OCI-LY3 (cell line): ENCODE measurements at regions not wholly inside any gene's neighbourhood (a gene's known extent, or its start where the extent isn't known, plus 50 kb on each side); places are given as distances from the start of the nearest gene placed in this dataset.

Source experiments
- H2AFZ ChIP-seq: fragments of 200-600, 300-600 bp; shearing (Covaris generic); 2 replicates; pipeline ENCODE4 v1.6.0; 2014; ENCODE audit warnings: antibody characterized with exemption, low read depth, low read length
- H3K27ac ChIP-seq: fragments of 200-600, 300-600 bp; sonication (generic); 2 replicates; pipeline ENCODE4 v1.5.1; 2014; ENCODE audit warnings: mild to moderate bottlenecking, low read length, moderate library complexity, mixed read lengths
- H3K27me3 ChIP-seq: fragments of 200-600, 300-600 bp; sonication (generic); 2 replicates; pipeline ENCODE4 v1.6.1; 2014; ENCODE audit warnings: low read depth, low read length, mixed read lengths
- H3K36me3 ChIP-seq: fragments of 200-600, 300-600 bp; sonication (generic); replicated peaks from 2 replicates; pipeline ENCODE3; 2014; ENCODE audit warnings: low read depth, low read length, mixed read lengths
- H3K4me1 ChIP-seq: fragments of 300-600, 200-600 bp; sonication (generic); 2 replicates; pipeline ENCODE4 v1.6.1; 2014; ENCODE audit warnings: low read length, mixed read lengths
- H3K4me2 ChIP-seq: fragments of 200-600, 300-600 bp; sonication (generic); 2 replicates; pipeline ENCODE4 v1.6.1; 2014; ENCODE audit warnings: low read length, mixed read lengths
- H3K4me3 ChIP-seq: fragments of 300-600, 200-600 bp; sonication (generic); 2 replicates; pipeline ENCODE4 v1.5.1; 2014; ENCODE audit warnings: antibody characterized with exemption, mild to moderate bottlenecking, low read length, moderate library complexity
- H3K79me2 ChIP-seq: fragments of 300-600, 200-600 bp; shearing (Covaris generic); 2 replicates; pipeline ENCODE4 v1.6.1; 2014; ENCODE audit warnings: mild to moderate bottlenecking, low read length, mixed read lengths
- H3K9ac ChIP-seq: fragments of 300-600, 200-600 bp; shearing (Covaris generic); 2 replicates; pipeline ENCODE4 v1.6.0; 2014; ENCODE audit warnings: mild to moderate bottlenecking, low read length, moderate library complexity
- H3K9me3 ChIP-seq: fragments of 200-600, 300-600 bp; shearing (Covaris generic); 2 replicates; pipeline ENCODE4 v1.6.1; 2014; ENCODE audit warnings: low read length, mixed read lengths; ENCODE audit not compliant: insufficient read depth
- H4K20me1 ChIP-seq: fragments of 200-600, 300-600 bp; sonication (generic); 2 replicates; pipeline ENCODE4 v1.6.1; 2016; ENCODE audit warnings: low read length, mixed read lengths; ENCODE audit not compliant: insufficient read depth
- CTCF ChIP-seq: fragments of 200-600, 300-600 bp; sonication (generic); IDR thresholded peaks from 2 replicates; pipeline ENCODE4 v1.5.1; 2014; ENCODE audit warnings: antibody characterized with exemption, low read length, low read depth
- EZH2phosphoT487 ChIP-seq: fragments of 200-600 bp; shearing (Covaris generic); IDR thresholded peaks from 2 replicates; pipeline ENCODE4 v1.6.1; 2018; ENCODE audit warnings: antibody characterized with exemption, mixed run types, low read depth

- Histone ChIP-seq H3K79me2 (no peaks in the 10 kb centered on the region), H3K27me3 (no peaks in the 10 kb centered on the region), H3K9ac (no peak overlapping the region), H3K27ac (no peak overlapping the region), H3K4me2 (no peak overlapping the region), H3K4me3 (no peak overlapping the region), H2AFZ (no peak overlapping the region), H3K4me1 (no peaks in the 10 kb centered on the region), H3K36me3 (no peaks in the 10 kb centered on the region), H4K20me1 (no peaks in the 10 kb centered on the region), H3K9me3 (no peaks in the 10 kb centered on the region)
- TF ChIP-seq CTCF = no peak
- no peak for TF ChIP-seq EZH2phosphoT487
Observed at GRCh38 chr4:71634364-71634763, 149.5 kb downstream of the GC start.

GRCh38 chr4:71630803-71631202, 153.1 kb downstream of the GC start:
- H3K27me3 ChIP-seq = no peaks in the 10 kb centered on the region
- H3K9me3 ChIP-seq = 0 out of 2 replicates have a peak, but pooled peaks cover 3% of the 10 kb centered on the region
- no peaks in the 10 kb centered on the region for H3K36me3 ChIP-seq
- H3K4me2 ChIP-seq = no peak overlapping the region
- H3K9ac ChIP-seq = no peak overlapping the region
- no peak overlapping the region for H3K27ac ChIP-seq
- no peak overlapping the region for H3K4me3 ChIP-seq
- TF ChIP-seq CTCF (no peak), EZH2phosphoT487 (no peak)
- no peaks in the 10 kb centered on the region for H3K79me2 ChIP-seq
- no peak overlapping the region for H2AFZ ChIP-seq
- no peaks in the 10 kb centered on the region for H3K4me1 ChIP-seq
- no peaks in the 10 kb centered on the region for H4K20me1 ChIP-seq

GRCh38 chr4:71625005-71625404, 158.9 kb downstream of the GC start:
- no peaks in the 10 kb centered on the region for H3K36me3 ChIP-seq

More at GRCh38 chr4:71625005-71625404, 158.9 kb downstream of the GC start:
- no peak overlapping the region for H3K4me2 ChIP-seq
- H3K79me2 ChIP-seq = no peaks in the 10 kb centered on the region
- H2AFZ ChIP-seq = no peak overlapping the region
- H3K9me3 ChIP-seq = 0 out of 2 replicates have a peak, but pooled peaks cover 3% of the 10 kb centered on the region
- TF ChIP-seq EZH2phosphoT487 (no peak), CTCF (no peak)
- H4K20me1 ChIP-seq = no peaks in the 10 kb centered on the region
- H3K27ac ChIP-seq = no peak overlapping the region
- H3K9ac ChIP-seq = no peak overlapping the region
- no peak overlapping the region for H3K4me3 ChIP-seq
- no peaks in the 10 kb centered on the region for H3K27me3 ChIP-seq
- H3K4me1 ChIP-seq = peaks cover 3% of the 10 kb centered on the region; the same call in 1 of the 2 replicates
